Ishikawa (cell line): ENCODE measurements at regions not wholly inside any gene's neighbourhood (a gene's known extent, or its start where the extent isn't known, plus 50 kb on each side); places are given as distances from the start of the nearest gene placed in this dataset.

Experiments used
- RAD21 ChIP-seq: IDR thresholded peaks from 2 replicates; pipeline ENCODE4 v1.6.1; 2012; ENCODE audit warnings: low read depth
- USF1 ChIP-seq: IDR thresholded peaks from 2 replicates; pipeline ENCODE4 v1.6.1; 2012
- TF ChIP-seq, protein P1 (sequence below): IDR thresholded peaks from 2 replicates; pipeline ENCODE4 v1.6.1; 2012; ENCODE audit warnings: low read depth, mild to moderate bottlenecking

GRCh38 chr6:1244278-1244677 is 67.6 kb upstream of the FOXQ1 start:
- TF ChIP-seq RAD21 (no peak), USF1 (no peak)
- TF ChIP-seq, protein P1, sequence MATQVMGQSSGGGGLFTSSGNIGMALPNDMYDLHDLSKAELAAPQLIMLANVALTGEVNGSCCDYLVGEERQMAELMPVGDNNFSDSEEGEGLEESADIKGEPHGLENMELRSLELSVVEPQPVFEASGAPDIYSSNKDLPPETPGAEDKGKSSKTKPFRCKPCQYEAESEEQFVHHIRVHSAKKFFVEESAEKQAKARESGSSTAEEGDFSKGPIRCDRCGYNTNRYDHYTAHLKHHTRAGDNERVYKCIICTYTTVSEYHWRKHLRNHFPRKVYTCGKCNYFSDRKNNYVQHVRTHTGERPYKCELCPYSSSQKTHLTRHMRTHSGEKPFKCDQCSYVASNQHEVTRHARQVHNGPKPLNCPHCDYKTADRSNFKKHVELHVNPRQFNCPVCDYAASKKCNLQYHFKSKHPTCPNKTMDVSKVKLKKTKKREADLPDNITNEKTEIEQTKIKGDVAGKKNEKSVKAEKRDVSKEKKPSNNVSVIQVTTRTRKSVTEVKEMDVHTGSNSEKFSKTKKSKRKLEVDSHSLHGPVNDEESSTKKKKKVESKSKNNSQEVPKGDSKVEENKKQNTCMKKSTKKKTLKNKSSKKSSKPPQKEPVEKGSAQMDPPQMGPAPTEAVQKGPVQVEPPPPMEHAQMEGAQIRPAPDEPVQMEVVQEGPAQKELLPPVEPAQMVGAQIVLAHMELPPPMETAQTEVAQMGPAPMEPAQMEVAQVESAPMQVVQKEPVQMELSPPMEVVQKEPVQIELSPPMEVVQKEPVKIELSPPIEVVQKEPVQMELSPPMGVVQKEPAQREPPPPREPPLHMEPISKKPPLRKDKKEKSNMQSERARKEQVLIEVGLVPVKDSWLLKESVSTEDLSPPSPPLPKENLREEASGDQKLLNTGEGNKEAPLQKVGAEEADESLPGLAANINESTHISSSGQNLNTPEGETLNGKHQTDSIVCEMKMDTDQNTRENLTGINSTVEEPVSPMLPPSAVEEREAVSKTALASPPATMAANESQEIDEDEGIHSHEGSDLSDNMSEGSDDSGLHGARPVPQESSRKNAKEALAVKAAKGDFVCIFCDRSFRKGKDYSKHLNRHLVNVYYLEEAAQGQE: no peak
